Stomach (tissue), 4 donors: ENCODE measurements at regions not wholly inside any gene's neighbourhood (a gene's known extent, or its start where the extent isn't known, plus 50 kb on each side); places are given as distances from the start of the nearest gene placed in this dataset.

ENCODE experiments used
- CTCF ChIP-seq, 7 experiments: fragments of 450-650 bp in 4 of 7; fragments of 200-600 bp in 3 of 7; sonication (generic) in 3 of 7; IDR thresholded peaks; one replicate each; pipeline ENCODE4 v1.5.1; 2016 to 2019; ENCODE audit warnings: antibody characterized with exemption in 7 of 7, control low read depth in 2 of 7, mild to moderate bottlenecking in 1 of 7
- POLR2A ChIP-seq, 4 donors: fragments of 450-650 bp; IDR thresholded peaks; one replicate each; pipeline ENCODE4 v1.6.1; 2016; ENCODE audit warnings: antibody characterized with exemption in 4 of 4, control low read depth in 2 of 4, mild to moderate bottlenecking in 1 of 4, moderate library complexity in 1 of 4
- POLR2AphosphoS5 ChIP-seq, 3 donors: sonication (generic); formaldehyde crosslinking; IDR thresholded peaks; one replicate each; pipeline ENCODE4 v1.6.1; 2016; ENCODE audit warnings: antibody characterized with exemption in 3 of 3

GRCh38 chr9:16052146-16052545 lies 499.3 kb downstream of the CCDC171 start:
- no peak for TF ChIP-seq CTCF (IDR thresholded peaks at IDR 0.05)
- no peak for TF ChIP-seq POLR2AphosphoS5 (IDR thresholded peaks at IDR 0.05)
- no peak for TF ChIP-seq POLR2A (IDR thresholded peaks at IDR 0.05)
